ENCODE measurements at regions not wholly inside any gene's neighbourhood (a gene's known extent, or its start where the extent isn't known, plus 50 kb on each side); places are given as distances from the start of the nearest gene placed in this dataset.

DNA sequence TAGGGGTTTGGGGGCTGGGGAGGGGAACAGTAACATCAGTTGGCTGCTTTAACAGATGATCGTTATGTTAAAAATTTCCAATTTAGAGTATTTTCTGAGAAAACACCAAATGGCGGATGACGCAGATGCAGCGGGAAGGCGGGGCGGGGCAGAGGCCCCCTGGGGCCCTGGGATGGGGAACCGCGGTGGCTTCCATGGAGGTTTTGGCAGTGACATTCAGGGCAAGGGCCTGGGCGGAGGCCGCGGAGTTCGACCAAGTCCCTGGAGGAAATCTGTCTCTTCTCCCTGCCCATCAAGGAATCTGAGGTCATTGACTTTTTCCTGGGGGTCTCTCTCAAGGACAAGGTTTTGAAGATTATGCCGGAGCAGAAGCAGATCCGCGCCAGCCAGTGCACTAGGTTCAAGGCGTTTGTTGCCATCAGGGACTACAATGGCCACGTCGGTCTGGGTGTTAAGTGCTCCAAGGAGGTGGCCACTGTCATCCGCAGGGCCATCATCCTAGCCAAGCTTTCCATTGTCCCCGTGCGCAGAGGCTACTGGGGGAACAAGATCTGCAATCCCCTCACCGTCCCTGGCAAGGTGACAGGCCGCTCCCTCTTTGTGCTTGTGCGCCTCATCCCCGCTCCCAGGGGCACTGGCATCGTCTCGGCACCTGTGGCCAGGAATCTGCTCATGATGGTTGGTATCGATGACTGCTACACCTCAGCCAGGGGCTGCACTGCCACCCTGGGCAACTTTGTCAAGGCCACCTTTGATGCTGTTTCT, 310.2 kb downstream of the PTPRC start:
- no peak for ATAC-seq
- TF ChIP-seq BACH2 (CRISPR knock-in tag; IDR thresholded peaks at IDR 0.05; ENCODE audit: borderline replicate concordance) (no peak), ZNF70 (CRISPR knock-in tag; IDR thresholded peaks at IDR 0.05) (no peak), GLIS3 (CRISPR knock-in tag; IDR thresholded peaks at IDR 0.05) (no peak), ESRRG (CRISPR knock-in tag; IDR thresholded peaks at IDR 0.05) (no peak), TOX (CRISPR knock-in tag; IDR thresholded peaks at IDR 0.05; ENCODE audit: borderline replicate concordance) (no peak)
- TF ChIP-seq, protein P1, sequence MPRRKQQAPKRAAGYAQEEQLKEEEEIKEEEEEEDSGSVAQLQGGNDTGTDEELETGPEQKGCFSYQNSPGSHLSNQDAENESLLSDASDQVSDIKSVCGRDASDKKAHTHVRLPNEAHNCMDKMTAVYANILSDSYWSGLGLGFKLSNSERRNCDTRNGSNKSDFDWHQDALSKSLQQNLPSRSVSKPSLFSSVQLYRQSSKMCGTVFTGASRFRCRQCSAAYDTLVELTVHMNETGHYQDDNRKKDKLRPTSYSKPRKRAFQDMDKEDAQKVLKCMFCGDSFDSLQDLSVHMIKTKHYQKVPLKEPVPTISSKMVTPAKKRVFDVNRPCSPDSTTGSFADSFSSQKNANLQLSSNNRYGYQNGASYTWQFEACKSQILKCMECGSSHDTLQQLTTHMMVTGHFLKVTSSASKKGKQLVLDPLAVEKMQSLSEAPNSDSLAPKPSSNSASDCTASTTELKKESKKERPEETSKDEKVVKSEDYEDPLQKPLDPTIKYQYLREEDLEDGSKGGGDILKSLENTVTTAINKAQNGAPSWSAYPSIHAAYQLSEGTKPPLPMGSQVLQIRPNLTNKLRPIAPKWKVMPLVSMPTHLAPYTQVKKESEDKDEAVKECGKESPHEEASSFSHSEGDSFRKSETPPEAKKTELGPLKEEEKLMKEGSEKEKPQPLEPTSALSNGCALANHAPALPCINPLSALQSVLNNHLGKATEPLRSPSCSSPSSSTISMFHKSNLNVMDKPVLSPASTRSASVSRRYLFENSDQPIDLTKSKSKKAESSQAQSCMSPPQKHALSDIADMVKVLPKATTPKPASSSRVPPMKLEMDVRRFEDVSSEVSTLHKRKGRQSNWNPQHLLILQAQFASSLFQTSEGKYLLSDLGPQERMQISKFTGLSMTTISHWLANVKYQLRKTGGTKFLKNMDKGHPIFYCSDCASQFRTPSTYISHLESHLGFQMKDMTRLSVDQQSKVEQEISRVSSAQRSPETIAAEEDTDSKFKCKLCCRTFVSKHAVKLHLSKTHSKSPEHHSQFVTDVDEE (CRISPR knock-in tag; IDR thresholded peaks at IDR 0.05) = no peak

DNA sequence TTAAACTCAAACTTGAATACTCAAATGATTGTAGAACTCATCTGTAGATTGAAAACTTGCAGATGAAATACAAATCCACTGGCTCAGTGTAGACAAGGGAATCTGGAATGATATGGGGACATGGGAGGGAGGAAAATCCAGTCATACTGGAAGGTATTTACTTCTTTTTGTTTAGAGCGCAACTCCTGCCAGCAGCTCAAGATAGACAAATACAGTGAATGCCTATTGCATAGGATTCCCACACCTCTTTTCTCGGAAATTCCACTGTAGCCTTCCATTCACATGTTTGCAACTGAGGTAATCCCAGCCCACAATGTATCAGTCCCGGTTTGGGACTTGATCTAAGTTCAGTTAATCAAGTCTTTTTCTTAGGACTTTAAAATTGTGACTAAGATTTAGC, 311.2 kb downstream of the PTPRC start:
- ATAC-seq = no peak
- TF ChIP-seq, protein P2, sequence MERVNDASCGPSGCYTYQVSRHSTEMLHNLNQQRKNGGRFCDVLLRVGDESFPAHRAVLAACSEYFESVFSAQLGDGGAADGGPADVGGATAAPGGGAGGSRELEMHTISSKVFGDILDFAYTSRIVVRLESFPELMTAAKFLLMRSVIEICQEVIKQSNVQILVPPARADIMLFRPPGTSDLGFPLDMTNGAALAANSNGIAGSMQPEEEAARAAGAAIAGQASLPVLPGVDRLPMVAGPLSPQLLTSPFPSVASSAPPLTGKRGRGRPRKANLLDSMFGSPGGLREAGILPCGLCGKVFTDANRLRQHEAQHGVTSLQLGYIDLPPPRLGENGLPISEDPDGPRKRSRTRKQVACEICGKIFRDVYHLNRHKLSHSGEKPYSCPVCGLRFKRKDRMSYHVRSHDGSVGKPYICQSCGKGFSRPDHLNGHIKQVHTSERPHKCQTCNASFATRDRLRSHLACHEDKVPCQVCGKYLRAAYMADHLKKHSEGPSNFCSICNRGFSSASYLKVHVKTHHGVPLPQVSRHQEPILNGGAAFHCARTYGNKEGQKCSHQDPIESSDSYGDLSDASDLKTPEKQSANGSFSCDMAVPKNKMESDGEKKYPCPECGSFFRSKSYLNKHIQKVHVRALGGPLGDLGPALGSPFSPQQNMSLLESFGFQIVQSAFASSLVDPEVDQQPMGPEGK (CRISPR knock-in tag; IDR thresholded peaks at IDR 0.05; ENCODE audit: borderline replicate concordance) = no peak
- no peak for TF ChIP-seq GLIS3 (CRISPR knock-in tag; IDR thresholded peaks at IDR 0.05)
- no peak for TF ChIP-seq TOX (CRISPR knock-in tag; IDR thresholded peaks at IDR 0.05; ENCODE audit: borderline replicate concordance)
- TF ChIP-seq ISL1 (CRISPR knock-in tag; IDR thresholded peaks at IDR 0.05) = no peak
- no peak for TF ChIP-seq ZC3H10 (CRISPR knock-in tag; IDR thresholded peaks at IDR 0.05)
- no peak for TF ChIP-seq ZFP3 (CRISPR knock-in tag; IDR thresholded peaks at IDR 0.05)
- TF ChIP-seq ZNF565 (CRISPR knock-in tag; conservative IDR thresholded peaks at IDR 0.05; ENCODE audit: low read depth) = no peak

DNA sequence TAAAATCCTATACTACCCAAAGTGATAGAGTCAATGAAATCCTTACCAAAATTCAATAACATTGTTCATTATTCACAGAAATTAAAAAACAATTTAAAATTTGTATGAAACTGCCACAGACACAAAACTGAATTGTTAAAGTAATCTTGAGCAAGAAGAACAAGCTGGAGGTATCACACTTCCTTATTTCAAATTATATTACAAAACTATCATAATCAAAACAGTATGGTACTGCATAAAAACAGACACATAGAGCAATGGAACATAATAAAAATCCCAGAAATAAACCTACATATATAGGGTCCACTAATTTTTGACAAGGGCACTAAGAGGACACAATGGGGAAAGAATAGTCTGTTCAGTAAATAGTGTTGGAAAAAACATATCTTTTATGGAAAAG, 316.2 kb downstream of the PTPRC start:
- no peak for TF ChIP-seq TCF4 (CRISPR knock-in tag; IDR thresholded peaks at IDR 0.05; ENCODE audit: borderline replicate concordance)
- TF ChIP-seq ESRRG (CRISPR knock-in tag; IDR thresholded peaks at IDR 0.05) = no peak
- TF ChIP-seq ZNF565 (CRISPR knock-in tag; conservative IDR thresholded peaks at IDR 0.05; ENCODE audit: low read depth) = no peak
- TF ChIP-seq ZFP3 (CRISPR knock-in tag; IDR thresholded peaks at IDR 0.05) = no peak
- TF ChIP-seq, protein P1 (CRISPR knock-in tag; IDR thresholded peaks at IDR 0.05) = no peak
- no peak for TF ChIP-seq SNAI2 (CRISPR knock-in tag; IDR thresholded peaks at IDR 0.05)
- no peak for TF ChIP-seq PPARA (CRISPR knock-in tag; IDR thresholded peaks at IDR 0.05; ENCODE audit: borderline replicate concordance)
- no peak for TF ChIP-seq ARNTL (CRISPR knock-in tag; IDR thresholded peaks at IDR 0.05; ENCODE audit: borderline replicate concordance, low read depth)
- TF ChIP-seq, protein P3, sequence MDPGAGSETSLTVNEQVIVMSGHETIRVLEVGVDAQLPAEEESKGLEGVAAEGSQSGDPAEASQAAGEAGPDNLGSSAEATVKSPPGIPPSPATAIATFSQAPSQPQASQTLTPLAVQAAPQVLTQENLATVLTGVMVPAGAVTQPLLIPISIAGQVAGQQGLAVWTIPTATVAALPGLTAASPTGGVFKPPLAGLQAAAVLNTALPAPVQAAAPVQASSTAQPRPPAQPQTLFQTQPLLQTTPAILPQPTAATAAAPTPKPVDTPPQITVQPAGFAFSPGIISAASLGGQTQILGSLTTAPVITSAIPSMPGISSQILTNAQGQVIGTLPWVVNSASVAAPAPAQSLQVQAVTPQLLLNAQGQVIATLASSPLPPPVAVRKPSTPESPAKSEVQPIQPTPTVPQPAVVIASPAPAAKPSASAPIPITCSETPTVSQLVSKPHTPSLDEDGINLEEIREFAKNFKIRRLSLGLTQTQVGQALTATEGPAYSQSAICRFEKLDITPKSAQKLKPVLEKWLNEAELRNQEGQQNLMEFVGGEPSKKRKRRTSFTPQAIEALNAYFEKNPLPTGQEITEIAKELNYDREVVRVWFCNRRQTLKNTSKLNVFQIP (CRISPR knock-in tag; IDR thresholded peaks at IDR 0.05; ENCODE audit: borderline replicate concordance, low read depth) = no peak
- TF ChIP-seq ISL1 (CRISPR knock-in tag; IDR thresholded peaks at IDR 0.05) = no peak
- TF ChIP-seq, protein P2 (CRISPR knock-in tag; IDR thresholded peaks at IDR 0.05; ENCODE audit: borderline replicate concordance) = no peak
- TF ChIP-seq TOX (CRISPR knock-in tag; IDR thresholded peaks at IDR 0.05; ENCODE audit: borderline replicate concordance) = no peak
- TF ChIP-seq CSDC2 (CRISPR knock-in tag; IDR thresholded peaks at IDR 0.05) = no peak
- ATAC-seq = no peak
